Stomach (tissue), 8 donors: ENCODE measurements at regions not wholly inside any gene's neighbourhood (a gene's known extent, or its start where the extent isn't known, plus 50 kb on each side); places are given as distances from the start of the nearest gene placed in this dataset.
"Not testable (repeated sequence)": the region's sequence is repeated elsewhere in the genome, so short reads cannot be mapped to it uniquely, and the experiment has no call there.

Source experiments
- DNase-seq, 2 donors: peaks; one replicate each; pipeline versions ENCODE4 v3.0.0 to v3.0.0-alpha.2; 2013 to 2019
- H3K27ac ChIP-seq, 5 donors: fragments of 200-600 bp in 4 of 5; sonication (generic) in 4 of 5; one replicate each; pipeline ENCODE4 v1.5.1; 2013 to 2019; ENCODE audit warnings: mild to moderate bottlenecking in 1 of 5, moderate library complexity in 1 of 5
- H3K27me3 ChIP-seq, 3 donors: fragments of 200-600 bp; sonication (generic); one replicate each; pipeline ENCODE4 v1.5.1; 2017 to 2019; ENCODE audit warnings: mixed run types in 1 of 3
- H3K36me3 ChIP-seq, 4 donors: fragments of 200-600 bp; sonication (generic); 1 replicate in 3 of 4; 2 replicates in 1 of 4; pipeline ENCODE4 v1.5.1; 2016 to 2019
- H3K4me1 ChIP-seq, 4 donors: fragments of 200-600 bp; sonication (generic); one replicate each; pipeline ENCODE4 v1.5.1; 2016 to 2019
- H3K4me3 ChIP-seq, 4 donors: fragments of 200-600 bp; sonication (generic) in 3 of 4; one replicate each; pipeline ENCODE4 v1.5.1; 2016 to 2019; ENCODE audit warnings: mild to moderate bottlenecking in 1 of 4
- H3K9me3 ChIP-seq, 4 donors: fragments of 200-600 bp; sonication (generic); one replicate each; pipeline ENCODE4 v1.5.1; 2016 to 2019
- CTCF ChIP-seq, 7 experiments: fragments of 450-650 bp in 4 of 7; fragments of 200-600 bp in 3 of 7; sonication (generic) in 3 of 7; IDR thresholded peaks; one replicate each; pipeline ENCODE4 v1.5.1; 2016 to 2019; ENCODE audit warnings: antibody characterized with exemption in 7 of 7, control low read depth in 2 of 7, mild to moderate bottlenecking in 1 of 7
- EP300 ChIP-seq: sonication (generic); formaldehyde crosslinking; IDR thresholded peaks from one replicate; pipeline ENCODE4 v1.6.1; 2017; ENCODE audit warnings: antibody characterized with exemption
- POLR2A ChIP-seq, 4 donors: fragments of 450-650 bp; IDR thresholded peaks; one replicate each; pipeline ENCODE4 v1.6.1; 2016; ENCODE audit warnings: antibody characterized with exemption in 4 of 4, control low read depth in 2 of 4, mild to moderate bottlenecking in 1 of 4, moderate library complexity in 1 of 4
- POLR2AphosphoS5 ChIP-seq, 3 donors: sonication (generic); formaldehyde crosslinking; IDR thresholded peaks; one replicate each; pipeline ENCODE4 v1.6.1; 2016; ENCODE audit warnings: antibody characterized with exemption in 3 of 3
- WGBS, 5 donors: extraction: QIAGEN DNeasy Blood & Tissue Kit in 3 of 5; methylation state at CpG; one replicate each; pipeline versions ENCODE4 v1.1.5 to v1.1.7; 2013 to 2018; 5-methylcytosine and 5-hydroxymethylcytosine counted together
- intact Hi-C: fragments of 100-400 bp; cut with DNase I; formaldehyde crosslinking; loops from one replicate; pipeline ENCODE4 v1.15.1; 2023; ENCODE audit warnings: low total_unique reads
- donor health status: healthy with polysubstance abuse.
- donor health status: Bipolar disorder and iron deficiency.
- donor health status: healthy.

DNA sequence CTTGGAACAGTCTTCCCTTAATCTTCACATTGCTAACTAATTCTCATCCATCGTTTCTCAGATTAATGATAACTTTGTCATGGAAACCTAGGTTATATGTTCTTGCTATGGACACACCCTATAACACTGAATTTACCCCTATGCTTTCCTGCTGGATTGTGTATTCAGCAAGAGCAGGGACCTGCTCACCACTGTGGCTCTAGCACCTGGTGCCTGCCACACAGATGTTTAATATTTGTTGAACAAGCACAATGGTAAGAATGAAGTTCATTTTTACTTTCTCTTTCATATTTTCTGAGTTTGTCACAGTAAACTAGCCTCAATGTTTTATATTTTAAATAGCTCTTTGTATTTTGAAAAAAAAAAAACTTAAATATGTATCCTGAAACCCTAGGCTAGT lies 734.0 kb upstream of the DIAPH2 start:
- 47 to 73% (median 51%) methylated on average over 1 of the region's 1 CpG for WGBS, 5 donors
- no peak for DNase-seq
- no peaks in the 10 kb centered on the region for H3K36me3 ChIP-seq
- no peak overlapping the region for H3K4me3 ChIP-seq
- H3K27ac ChIP-seq = no peak overlapping the region
- H3K4me1 ChIP-seq = no peaks in the 10 kb centered on the region
- no peaks in the 10 kb centered on the region for H3K9me3 ChIP-seq
- intact Hi-C loops = no loop called here
- TF ChIP-seq POLR2AphosphoS5 (IDR thresholded peaks at IDR 0.05) = no peak
- TF ChIP-seq CTCF (IDR thresholded peaks at IDR 0.05) = no peak
- TF ChIP-seq POLR2A (IDR thresholded peaks at IDR 0.05) = no peak
- no peak for TF ChIP-seq EP300
- H3K27me3 ChIP-seq = no peaks in the 10 kb centered on the region

- intact Hi-C loops = no loop called here
These were observed 731.1 kb upstream of the DIAPH2 start for GRCh38 chrX:95953564-95953963.

DNA sequence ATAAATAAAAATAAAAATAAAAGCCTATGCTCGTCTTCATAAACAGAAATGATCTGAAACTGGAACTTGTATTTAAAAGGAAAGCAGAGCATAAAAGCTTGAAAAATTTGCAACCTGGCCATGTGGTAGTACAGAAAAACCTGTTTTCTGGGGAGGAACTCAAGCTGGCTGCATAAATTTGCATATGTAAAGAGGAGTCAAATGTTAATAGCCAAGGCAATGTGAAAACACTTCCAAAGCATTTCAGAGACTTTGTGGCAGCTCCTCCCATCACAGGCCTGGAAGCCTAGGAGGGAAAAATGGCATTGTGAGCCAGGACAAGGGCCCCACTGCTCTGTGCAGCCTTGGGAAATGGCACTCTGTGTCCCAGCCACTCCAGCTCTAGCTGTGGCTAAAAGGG lies 727.9 kb upstream of the DIAPH2 start:
- Histone ChIP-seq H3K27ac (no peak overlapping the region), H3K27me3 (no peaks in the 10 kb centered on the region), H3K4me3 (no peak overlapping the region), H3K9me3 (peaks cover 0 to 7% (median 0%) of the 10 kb centered on the region in 4 donors), H3K4me1 (no peaks in the 10 kb centered on the region), H3K36me3 (no peaks in the 10 kb centered on the region)
- intact Hi-C loops = no loop called here
- WGBS, 5 donors = 47 to 79% (median 50%) methylated on average over 1 of the region's 1 CpG
- no peak for TF ChIP-seq CTCF (IDR thresholded peaks at IDR 0.05)
- no peak for TF ChIP-seq EP300
- TF ChIP-seq POLR2A (IDR thresholded peaks at IDR 0.05) = no peak
- TF ChIP-seq POLR2AphosphoS5 (IDR thresholded peaks at IDR 0.05) = no peak
- no peak for DNase-seq

More at GRCh38 chrX:95953564-95953963, 731.1 kb upstream of the DIAPH2 start:
- 52 to 77% (median 63%) methylated on average over 2 of the region's 2 CpGs for WGBS, 5 donors
- Histone ChIP-seq H3K4me3 (no peak overlapping the region), H3K27me3 (no peaks in the 10 kb centered on the region), H3K27ac (no peak overlapping the region), H3K9me3 (peaks cover 0 to 7% (median 0%) of the 10 kb centered on the region in 4 donors), H3K36me3 (no peaks in the 10 kb centered on the region), H3K4me1 (no peaks in the 10 kb centered on the region)
- TF ChIP-seq CTCF (IDR thresholded peaks at IDR 0.05) = no peak
- TF ChIP-seq POLR2AphosphoS5 (IDR thresholded peaks at IDR 0.05) = no peak
- TF ChIP-seq EP300 = no peak
- no peak for TF ChIP-seq POLR2A (IDR thresholded peaks at IDR 0.05)
- no peak for DNase-seq

- H3K4me3 ChIP-seq, H3K4me1 ChIP-seq, DNase-seq, H3K27me3 ChIP-seq, intact Hi-C loops, H3K27ac ChIP-seq, H3K9me3 ChIP-seq, H3K36me3 ChIP-seq: not testable (repeated sequence)
- 75 to 85% (median 80%) methylated on average over 9 of the region's 9 CpGs for WGBS, 5 donors
These were observed 711.1 kb upstream of the DIAPH2 start for GRCh38 chrX:95973456-95974095.

DNA sequence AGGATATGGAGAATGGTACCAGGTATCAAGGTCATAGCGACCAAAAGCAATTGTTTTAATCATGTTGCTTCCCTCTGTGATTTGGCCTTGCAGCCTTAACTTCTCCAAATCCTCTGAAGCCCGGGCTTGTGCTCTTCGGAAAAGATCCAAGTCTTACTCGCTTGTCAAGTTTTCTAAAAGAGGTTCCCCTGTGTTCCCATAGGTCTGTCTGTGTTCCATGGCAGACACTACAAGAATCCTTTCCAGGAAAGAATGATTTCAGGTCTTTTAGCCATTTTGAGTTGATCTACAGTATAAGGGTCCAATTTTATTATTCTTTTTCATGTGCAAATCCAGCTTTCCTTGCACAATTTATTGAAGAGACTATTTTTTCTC lies 710.6 kb upstream of the DIAPH2 start:
- no peak overlapping the region for H3K27ac ChIP-seq
- no peak overlapping the region for H3K4me3 ChIP-seq
- H3K4me1 ChIP-seq = no peaks in the 10 kb centered on the region
- H3K36me3 ChIP-seq = no peaks in the 10 kb centered on the region
- TF ChIP-seq EP300 (no peak), POLR2AphosphoS5 (IDR thresholded peaks at IDR 0.05) (no peak), CTCF (IDR thresholded peaks at IDR 0.05) (no peak), POLR2A (IDR thresholded peaks at IDR 0.05) (no peak)
- 69 to 84% (median 76%) methylated on average over 4 of the region's 4 CpGs for WGBS, 5 donors
- DNase-seq = no peak
- intact Hi-C loops = no loop called here
- no peaks in the 10 kb centered on the region for H3K9me3 ChIP-seq
- H3K27me3 ChIP-seq = no peaks in the 10 kb centered on the region
